Amygdala (tissue), 56 donors: ENCODE measurements at regions not wholly inside any gene's neighbourhood (a gene's known extent, or its start where the extent isn't known, plus 50 kb on each side); places are given as distances from the start of the nearest gene placed in this dataset.
"Not testable (repeated sequence)": the region's sequence is repeated elsewhere in the genome, so short reads cannot be mapped to it uniquely, and the experiment has no call there.

Experiments
- DNase-seq, 56 donors: peaks; one replicate each; lab custom pipeline; 2025; lab: John Stamatoyannopoulos, UW

DNA sequence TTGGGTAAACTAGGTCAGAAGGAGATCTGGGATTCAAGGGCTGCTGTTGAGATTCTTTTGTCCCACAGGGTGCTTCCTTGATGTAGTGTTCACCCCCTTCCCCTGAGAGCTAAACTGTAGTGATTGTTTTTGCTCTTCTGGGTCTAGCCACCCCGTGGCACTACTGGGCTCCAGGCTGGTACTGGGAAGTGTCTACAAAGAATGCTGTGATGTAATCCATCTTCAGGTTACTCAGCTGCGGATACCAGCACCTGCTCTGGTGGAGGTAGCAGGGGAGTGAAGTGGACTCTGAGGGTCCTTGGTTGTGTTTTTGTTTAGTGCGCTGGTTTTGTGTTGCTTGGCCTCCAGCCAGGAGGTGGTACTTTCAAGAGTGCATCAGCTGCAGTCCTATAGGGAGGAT is 365.5 kb downstream of the ZNF674 start:
- no peak for DNase-seq

DNA sequence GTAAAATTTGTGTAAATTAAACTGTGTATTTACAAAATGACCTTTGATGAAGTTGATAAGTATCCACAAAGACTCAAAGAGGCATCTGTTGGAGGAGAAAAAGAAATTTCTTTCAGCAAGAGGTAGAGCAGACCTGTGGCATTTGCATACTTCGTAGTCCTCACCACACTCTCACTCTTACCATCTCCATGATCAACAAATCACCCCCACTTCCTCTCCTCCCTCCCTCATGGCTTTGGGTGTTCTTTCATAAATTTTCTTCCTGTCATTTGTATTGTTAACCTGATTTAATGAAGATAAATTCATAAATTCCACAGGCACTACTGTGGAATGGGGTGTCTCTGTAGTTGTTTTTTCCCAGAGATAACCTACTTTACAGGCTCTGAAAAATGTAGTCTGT is 366.5 kb downstream of the ZNF674 start:
- DNase-seq: no peak

DNA sequence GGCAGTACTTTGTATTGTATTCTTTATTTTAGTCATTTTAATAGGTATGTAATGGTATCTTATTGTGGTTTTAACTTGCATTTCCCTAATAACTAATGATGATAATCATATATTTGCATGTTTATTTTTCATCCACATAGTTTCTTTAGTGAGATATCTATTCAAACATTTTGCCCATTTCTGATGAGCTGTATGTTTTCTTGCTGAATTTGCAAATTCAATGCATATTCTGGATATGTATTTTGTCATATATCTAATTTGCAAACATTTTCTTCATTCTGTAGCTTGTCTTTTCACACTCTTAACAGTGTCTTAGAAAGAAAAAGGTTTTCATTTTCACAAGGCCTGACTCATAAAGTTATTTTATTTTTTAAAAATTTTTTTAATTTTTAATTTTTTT is 372.1 kb downstream of the ZNF674 start:
- DNase-seq: no peak

DNA sequence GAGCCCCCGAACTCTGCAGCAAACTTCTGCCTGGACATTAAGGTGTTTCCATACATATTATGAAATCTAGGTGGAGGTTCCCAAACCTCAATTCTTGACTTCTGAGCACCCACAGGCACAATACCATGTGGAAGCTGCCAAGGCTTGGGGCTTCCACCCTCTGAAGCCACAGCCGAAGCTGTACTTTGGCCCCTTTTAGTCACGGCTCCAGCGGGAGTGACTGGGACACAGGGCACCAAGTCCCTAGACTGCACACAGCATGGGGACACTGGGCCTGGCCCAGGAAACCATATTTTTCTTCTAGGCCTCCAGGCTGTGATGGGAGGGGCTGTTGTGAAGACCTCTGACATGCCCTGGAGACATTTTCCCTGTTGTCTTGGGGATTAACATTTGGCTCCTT is 373.8 kb downstream of the ZNF674 start:
- DNase-seq: not testable (repeated sequence)

DNA sequence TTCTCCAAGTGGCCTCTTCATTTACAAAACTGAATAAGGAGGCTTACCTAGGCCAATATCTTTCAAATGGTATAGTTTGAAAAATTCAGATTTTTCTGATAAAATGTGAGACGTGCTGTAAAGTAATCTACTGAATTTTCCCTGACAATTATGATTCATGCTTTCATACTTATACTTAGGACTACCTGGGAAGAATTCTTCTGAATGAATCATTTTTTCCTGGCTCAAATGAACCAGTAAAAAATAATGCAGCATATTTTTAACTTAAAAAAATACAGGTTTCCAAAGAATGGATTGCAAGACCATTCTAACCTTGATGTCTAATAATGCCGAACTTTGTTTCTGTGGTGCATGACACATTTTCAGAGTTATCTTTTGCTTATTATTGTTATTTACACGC is 375.4 kb downstream of the ZNF674 start:
- DNase-seq: no peak

DNA sequence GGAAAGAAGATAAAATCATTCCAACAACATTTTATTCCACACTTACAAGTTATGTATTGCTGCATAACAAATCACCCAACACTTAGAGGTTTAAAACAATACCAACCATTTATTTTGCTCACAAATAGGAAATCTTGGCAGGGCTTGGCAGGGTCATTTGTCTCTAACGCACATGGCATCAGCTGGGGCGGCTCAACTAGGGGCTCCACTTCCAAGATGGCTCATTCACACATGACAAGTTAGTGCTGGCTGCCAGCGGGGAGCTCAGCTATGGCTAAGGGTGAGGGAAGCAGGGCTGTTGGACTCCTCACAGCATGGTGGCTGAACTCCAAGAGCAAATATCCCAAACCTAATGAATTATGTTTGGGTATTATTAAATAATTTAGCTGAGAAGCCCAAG is 377.0 kb downstream of the ZNF674 start:
- no peak for DNase-seq

DNA sequence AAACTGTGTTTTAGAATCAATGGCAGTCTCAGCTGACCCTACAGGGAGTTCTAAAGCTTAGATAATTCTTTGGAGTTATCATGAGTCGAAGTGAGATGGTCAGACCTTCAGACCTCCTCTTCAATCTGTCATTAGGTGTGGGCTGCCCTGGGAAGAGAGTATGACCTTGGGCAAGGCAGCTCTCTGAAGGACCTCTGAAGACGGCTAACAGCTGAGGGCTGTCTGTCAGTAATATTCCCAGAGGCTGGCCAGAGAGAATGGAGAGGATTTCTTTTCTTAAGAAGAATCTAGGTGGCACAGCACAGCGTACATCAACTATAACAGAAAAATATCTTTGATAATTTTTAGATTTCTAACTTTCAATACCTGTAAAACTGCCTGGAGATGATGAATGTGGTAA is 379.4 kb downstream of the ZNF674 start:
- no peak for DNase-seq

DNA sequence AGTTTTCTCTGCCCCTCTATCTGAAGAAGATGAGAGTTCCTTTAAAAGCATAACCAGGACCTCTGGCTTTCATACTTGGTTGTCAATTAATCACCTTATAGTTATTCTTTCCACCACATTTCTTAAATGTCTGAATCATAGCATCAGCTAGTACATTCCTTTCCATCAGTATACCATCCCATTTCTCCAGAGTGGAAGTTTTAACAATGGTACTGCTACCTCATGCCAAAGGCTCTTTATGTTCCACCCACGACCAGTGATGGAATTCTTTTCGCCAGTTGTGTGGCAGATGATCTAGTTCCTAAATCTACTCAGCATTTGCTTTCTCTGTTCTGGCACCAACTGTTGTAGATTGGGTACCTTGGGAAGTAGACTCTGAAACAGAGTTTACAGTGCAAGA is 379.8 kb downstream of the ZNF674 start:
- no peak for DNase-seq

DNA sequence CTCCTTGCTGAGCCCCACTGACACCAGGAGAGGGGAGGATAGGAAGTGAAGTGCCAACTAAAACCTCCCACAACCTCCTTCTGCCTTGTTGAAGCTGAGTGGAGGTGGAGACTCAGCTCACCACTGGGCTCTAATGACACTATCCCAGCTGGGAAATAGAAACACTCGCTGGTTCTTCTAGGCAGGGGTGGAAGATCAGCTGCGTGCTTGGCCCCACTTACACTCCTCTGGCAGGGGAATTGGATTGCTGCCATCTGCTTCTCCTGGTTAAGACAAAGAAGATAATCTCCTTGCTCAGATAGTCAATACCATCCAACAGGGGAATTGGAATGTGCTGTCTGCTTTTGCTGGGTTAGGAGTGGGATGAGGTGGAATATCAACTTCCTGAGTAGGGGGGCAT is 392.5 kb downstream of the ZNF674 start:
- peak in 2 of 56 donors; percentile 0 for DNase-seq

DNA sequence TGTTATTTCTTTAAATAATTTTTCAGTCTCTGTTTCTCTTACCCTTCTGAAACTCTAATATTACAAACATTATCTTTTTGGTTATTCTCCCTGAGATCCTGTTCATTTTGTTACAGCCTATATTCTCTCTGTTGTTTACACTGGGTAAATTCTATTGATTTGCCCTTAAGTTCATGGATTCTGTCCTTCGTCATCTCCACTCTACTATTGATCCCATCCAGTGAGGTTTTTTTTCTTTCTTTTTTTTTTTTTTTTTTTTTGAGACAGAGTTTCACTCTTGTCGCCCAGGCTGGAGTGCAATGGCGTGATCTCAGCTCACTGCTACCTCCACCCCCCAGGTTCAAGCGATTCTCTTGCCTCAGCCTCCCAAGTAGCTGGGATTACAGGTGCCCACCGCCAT is 393.9 kb downstream of the ZNF674 start:
- DNase-seq: not testable (repeated sequence)

DNA sequence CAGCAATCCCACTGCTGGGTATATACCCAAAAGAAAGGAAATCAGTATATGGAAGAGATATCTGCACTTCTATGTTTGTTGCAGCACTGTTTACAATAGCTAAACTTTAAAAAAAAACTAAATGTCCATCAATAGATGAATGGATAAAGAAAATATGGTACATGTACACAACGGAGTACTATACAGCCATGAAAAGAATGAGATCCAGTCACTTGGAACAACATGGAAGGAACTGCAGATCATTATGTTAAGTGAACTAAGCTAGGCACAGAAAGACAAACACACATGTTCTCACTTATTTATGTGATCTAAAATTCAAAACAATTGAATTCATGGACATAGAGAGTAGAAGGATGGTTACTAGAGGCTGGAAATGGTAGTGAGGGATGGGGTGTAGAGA is 400.7 kb downstream of the ZNF674 start:
- no peak for DNase-seq

DNA sequence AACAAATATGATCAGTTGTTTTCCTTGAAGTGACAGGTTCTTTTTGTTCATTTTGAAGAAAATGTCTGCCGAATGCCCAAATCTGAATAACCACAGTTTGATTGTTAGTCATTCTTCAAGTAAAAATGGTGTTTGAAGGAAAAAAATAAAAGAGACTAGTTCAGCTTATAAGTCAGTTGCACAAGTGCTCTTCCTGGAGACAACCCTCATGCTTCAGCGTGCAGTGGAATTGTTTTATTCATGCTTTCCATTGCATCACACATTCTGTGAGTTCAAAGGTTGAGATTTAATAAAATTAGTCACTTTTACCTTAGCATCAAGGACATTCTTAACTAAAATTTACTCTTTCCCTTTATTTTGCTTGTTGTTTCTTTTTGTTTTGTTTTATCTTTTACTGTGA is 404.9 kb downstream of the ZNF674 start:
- no peak for DNase-seq

DNA sequence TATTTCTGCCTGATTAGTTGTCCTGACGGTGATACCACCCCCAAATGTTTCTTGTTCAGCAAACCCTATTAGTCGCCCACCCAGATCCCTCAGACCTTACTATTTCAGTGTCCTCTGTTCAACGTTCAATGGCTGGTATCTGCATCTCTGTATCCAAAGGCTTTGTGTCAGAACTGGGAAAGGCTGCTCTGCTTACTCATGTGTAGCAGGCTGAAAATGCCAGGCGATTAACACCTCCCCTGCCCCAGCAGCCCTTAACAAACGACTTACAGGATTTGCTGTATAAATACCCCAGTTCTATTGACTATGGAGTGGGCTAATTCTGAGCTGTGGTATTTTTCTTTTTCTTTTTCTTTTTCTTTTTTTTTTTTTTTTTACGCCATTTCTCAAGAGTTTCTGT is 415.0 kb downstream of the ZNF674 start:
- DNase-seq: peak in 1 of 56 donors; percentile 0

DNA sequence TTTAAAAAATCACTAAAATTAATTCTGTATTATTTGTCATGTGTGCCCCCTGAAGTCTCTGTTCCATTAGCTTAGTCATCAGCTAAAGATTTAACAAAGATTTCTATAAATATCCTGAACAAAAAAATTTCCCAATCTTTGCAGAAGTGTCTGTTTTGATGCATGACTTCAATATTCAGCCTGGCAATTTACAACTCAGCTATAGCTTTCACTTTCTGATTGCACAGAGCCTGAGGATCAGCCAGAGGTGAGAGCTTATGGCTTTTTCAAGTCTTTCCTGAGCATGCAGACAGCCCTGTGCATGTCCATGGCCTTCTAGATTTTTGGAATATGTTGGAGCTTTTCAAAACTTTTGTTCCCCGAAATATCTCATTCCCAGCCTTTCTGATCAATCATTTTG is 420.1 kb downstream of the ZNF674 start:
- DNase-seq: no peak

DNA sequence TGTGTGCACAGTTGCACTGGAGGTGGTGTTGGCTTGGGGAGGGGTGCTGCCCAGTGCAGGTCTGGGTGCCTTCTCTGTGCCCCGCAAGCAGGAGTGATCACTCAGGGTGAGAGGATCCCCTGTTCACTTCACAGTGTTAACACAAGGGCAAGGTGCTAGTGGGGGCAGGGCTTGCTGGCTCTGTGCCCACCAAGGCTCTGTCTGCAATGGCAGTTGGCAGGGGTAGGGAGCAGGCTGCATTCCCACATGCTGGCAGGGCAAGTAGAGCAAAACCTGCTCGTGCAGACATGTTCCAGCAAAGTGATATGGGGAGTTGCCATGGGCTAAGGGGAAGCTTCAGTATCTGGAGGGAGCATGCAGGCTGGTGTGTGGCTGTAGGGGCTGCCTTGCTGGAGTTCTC is 428.0 kb downstream of the ZNF674 start:
- DNase-seq: no peak

DNA sequence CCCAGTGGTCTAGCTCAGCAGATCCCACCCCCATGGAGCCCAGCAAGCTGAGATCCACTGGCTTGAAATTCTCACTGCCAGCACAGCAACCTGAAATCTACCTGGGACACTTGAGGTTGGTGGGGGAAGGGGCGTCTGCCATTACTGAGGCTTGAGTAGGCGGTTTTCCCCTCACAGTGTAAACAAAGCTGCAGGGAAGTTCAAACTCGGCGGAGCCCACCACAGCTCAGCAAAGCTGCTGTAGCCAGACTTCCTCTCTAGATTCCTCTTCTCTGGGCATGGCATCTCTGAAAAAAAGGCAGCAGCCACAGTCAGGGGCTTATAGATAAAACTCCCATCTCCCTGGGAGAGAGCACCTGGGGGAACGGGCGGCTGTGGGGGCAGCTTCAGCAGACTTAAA is 457.9 kb downstream of the ZNF674 start:
- DNase-seq: not testable (repeated sequence)

DNA sequence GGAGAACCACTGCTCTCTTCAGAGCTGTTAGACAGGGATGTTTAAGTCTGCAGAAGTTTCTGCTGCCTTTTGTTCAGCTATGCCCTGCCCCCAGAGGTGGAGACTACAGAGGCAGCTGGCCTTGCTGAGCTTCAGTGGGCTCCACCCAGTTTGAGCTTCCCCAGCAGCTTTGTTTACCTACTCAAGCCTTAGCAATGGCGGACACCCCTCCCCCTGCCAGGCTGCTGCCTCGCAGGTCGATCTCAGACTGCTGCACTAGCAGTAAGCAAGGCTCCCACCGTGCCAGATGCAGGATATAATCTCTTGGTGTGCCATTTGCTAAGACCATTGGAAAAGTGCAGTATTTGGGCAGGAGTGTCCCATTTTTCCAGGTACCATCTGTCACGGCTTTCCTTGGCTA is 465.1 kb downstream of the ZNF674 start:
- not testable (repeated sequence) for DNase-seq

DNA sequence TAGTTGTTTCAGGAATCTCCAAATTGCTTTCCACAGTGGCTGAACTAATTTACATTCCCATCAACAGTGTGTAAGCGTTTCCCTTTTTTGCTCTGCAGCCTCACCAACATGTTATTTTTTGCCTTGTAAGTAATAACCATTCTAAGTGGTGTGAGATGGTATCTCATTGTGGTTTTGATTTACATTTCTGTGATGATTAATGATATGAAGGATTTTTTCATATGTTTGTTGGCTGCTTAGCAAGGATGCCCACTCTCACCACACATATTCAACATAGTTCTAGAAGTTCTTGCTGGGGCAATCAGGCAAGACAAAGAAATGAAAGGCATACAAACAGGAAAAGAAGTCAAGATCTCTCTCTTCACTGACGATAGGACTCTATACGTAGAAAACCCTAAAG is 472.4 kb downstream of the ZNF674 start:
- DNase-seq: no peak

DNA sequence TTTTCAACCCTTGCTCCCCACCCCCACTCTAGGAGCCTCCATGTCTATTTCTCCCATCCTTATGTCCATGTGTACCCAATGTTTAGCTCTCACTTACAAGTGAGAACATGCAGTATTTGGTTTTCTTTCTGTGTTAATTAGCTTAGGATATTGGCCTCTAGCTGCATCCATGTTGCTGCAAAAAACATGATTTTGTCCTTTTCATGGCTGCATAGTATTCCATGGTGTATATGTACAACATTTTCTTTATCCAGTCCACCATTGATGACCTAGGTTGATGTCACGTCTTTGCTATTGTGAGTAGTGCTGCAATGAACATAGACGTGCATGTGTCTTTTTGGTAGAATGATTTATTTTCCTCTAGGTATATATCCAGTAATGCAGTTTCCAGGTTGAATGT is 472.8 kb downstream of the ZNF674 start:
- no peak for DNase-seq

DNA sequence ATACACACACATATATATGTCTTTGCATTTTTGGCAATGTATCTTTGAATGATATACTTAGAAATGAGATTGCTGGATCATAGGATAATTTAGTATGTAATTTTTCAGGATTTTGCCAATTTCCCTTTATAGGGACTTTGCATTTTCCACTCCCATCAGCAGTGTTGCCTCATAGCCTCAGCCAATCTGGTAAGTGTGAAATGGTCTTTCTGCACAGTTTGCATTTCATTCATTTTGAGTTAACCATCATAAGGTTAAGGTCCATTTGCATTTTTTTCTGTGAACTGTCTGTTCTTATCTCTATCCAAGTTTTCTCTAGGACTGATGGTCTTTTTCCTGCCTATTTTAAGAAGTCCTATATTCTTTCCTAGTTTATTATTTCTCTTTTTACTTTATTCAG is 474.8 kb downstream of the ZNF674 start:
- no peak for DNase-seq

DNA sequence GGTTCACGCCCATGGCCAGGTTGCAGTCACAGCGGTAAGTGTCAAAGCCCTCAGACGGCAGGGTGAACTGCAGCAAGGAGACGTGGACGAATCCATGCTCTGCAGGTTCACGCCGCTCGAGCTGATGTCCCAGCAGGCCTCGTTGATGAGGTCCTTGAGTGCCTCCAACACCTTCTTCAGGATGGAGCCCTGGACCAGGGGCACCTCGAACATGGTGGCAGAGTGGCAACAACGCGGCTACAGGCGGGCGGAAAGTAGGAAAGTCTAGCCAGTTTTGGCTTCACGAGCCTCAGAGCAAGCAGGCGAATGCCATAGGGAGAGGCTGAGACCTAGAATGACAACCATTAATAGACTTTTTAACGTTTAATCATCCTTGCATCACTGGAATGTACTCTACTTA is 485.9 kb downstream of the ZNF674 start:
- DNase-seq: no peak

DNA sequence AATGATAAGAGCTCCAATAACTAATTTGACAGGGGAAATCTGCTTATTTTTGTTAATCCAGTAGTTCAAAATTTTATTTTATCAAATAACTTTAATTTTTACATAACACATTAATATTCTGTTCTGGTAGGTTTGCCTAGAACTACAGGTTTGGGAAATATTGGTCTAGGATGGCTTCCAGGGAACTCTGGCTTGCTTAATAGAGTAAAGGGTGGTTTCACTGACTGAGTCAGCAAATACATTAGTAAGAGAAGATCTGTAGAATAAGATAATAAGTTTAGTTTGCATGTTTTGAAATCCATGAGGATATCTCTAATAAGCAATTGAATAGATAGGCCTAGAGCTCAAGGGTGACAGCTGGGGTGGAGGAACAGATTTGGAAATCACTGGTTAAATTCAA is 500.7 kb downstream of the ZNF674 start:
- DNase-seq: no peak

DNA sequence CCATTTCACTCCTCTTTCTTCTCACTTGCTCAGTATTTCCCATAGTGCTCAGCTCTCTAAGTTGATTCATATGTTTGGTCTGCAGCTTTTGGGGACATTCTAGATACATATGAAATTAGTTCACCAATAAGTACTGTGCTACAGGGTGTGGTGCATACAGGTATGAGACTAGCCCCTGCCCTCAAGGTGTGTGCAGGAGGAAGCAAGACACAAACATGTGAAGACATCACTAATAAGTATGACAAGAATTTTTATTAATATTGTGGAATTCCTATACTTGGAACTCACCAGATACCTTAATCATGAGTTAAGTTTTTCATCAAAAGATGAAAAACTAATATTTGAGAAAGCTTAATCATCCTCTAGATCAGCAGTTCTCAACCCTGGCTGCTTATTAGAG is 505.2 kb downstream of the ZNF674 start:
- no peak for DNase-seq

DNA sequence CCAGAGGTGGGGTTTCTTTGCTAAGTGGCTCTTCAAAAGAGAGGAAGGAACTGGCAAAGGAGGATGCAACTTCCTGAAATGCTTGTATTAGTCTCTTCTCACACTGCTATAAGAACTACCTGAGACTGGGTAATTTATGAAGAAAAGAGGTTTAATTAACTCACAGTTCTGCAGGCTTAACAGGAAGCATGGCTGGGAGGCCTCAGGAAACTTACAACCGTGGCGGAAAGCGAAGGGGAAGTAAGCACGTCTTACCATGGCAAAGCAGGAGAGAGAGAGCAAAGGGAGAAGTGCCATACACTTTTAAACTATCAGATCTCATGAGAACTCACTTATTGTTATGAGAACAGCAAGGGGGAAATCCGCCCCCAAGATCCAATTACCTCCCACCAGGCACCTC is 505.7 kb downstream of the ZNF674 start:
- DNase-seq: no peak
